Sigmoid colon (tissue), 6 donors: ENCODE measurements at regions not wholly inside any gene's neighbourhood (a gene's known extent, or its start where the extent isn't known, plus 50 kb on each side); places are given as distances from the start of the nearest gene placed in this dataset.

ENCODE experiments used
- DNase-seq: peaks from one replicate; pipeline ENCODE4 v3.0.0-alpha.2; 2019
- H3K27ac ChIP-seq, 4 donors: fragments of 200-600 bp; sonication (generic); one replicate each; pipeline ENCODE4 v1.5.1; 2016 to 2019; ENCODE audit warnings: mild to moderate bottlenecking in 1 of 4
- H3K27me3 ChIP-seq, 3 donors: fragments of 200-600 bp; sonication (generic); one replicate each; pipeline ENCODE4 v1.5.1; 2019; ENCODE audit warnings: mild to moderate bottlenecking in 1 of 3
- H3K36me3 ChIP-seq, 4 donors: fragments of 200-600 bp; sonication (generic); one replicate each; pipeline ENCODE4 v1.5.1; 2016 to 2019
- H3K4me1 ChIP-seq, 4 donors: fragments of 200-600 bp; sonication (generic); one replicate each; pipeline ENCODE4 v1.5.1; 2017 to 2019
- H3K4me3 ChIP-seq, 4 donors: fragments of 200-600 bp; sonication (generic); one replicate each; pipeline ENCODE4 v1.5.1; 2017 to 2019; ENCODE audit warnings: mild to moderate bottlenecking in 2 of 4, moderate library complexity in 1 of 4
- H3K9me3 ChIP-seq, 4 donors: fragments of 200-600 bp in 3 of 4; sonication (generic) in 3 of 4; one replicate each; pipeline versions ENCODE4 v1.5.1 to v1.6.1; 2013 to 2019
- CTCF ChIP-seq, 4 experiments: fragments of 450-650 bp in 3 of 4; fragments of 200-600 bp in 1 of 4; IDR thresholded peaks; one replicate each; pipeline ENCODE4 v1.5.1; 2016 to 2019; ENCODE audit warnings: antibody characterized with exemption in 4 of 4, mild to moderate bottlenecking in 3 of 4, moderate library complexity in 2 of 4
- EP300 ChIP-seq, 4 donors: sonication (generic); formaldehyde crosslinking; IDR thresholded peaks; one replicate each; pipeline ENCODE4 v1.6.1; 2017; ENCODE audit warnings: antibody characterized with exemption in 4 of 4
- POLR2A ChIP-seq, 2 donors: fragments of 450-650 bp; IDR thresholded peaks; one replicate each; pipeline ENCODE4 v1.6.1; 2016; ENCODE audit warnings: antibody characterized with exemption in 2 of 2, mild to moderate bottlenecking in 2 of 2, moderate library complexity in 2 of 2
- POLR2AphosphoS5 ChIP-seq, 4 donors: sonication (generic); formaldehyde crosslinking; IDR thresholded peaks; one replicate each; pipeline ENCODE4 v1.6.1; 2017; ENCODE audit warnings: antibody characterized with exemption in 4 of 4
- WGBS, 2 donors: extraction: QIAGEN DNeasy Blood & Tissue Kit; methylation state at CpG; one replicate each; pipeline ENCODE4 v1.1.7; 2013; 5-methylcytosine and 5-hydroxymethylcytosine counted together
- intact Hi-C: fragments of 100-400 bp; cut with DNase I; formaldehyde crosslinking; loops from one replicate; pipeline ENCODE4 v1.15.1; 2023
- donor health status: healthy with polysubstance abuse.
- donor health status: healthy.

- 82 to 86% methylated on average over 1 of the region's 1 CpG for WGBS, 2 donors
- TF ChIP-seq EP300 (IDR thresholded peaks at IDR 0.05) (no peak), POLR2A (IDR thresholded peaks at IDR 0.05) (no peak), POLR2AphosphoS5 (IDR thresholded peaks at IDR 0.05) (no peak), CTCF (IDR thresholded peaks at IDR 0.05) (no peak)
These were observed 426.7 kb downstream of the MIAT start for GRCh38 chr22:27084130-27084529.

GRCh38 chr22:27086080-27087044, 429.0 kb downstream of the MIAT start:
- H3K4me3 ChIP-seq, result no peak overlapping the region
- H3K27ac ChIP-seq, result no peak overlapping the region
- DNase-seq, result no peak
- 30 to 35% methylated on average over 18 of the region's 18 CpGs for WGBS, 2 donors
- no peaks in the 10 kb centered on the region for H3K36me3 ChIP-seq
- H3K27me3 ChIP-seq, result no peaks in the 10 kb centered on the region
- intact Hi-C loops, result no loop called here
- H3K9me3 ChIP-seq, result no peaks in the 10 kb centered on the region
- TF ChIP-seq POLR2A (IDR thresholded peaks at IDR 0.05) (no peak), EP300 (IDR thresholded peaks at IDR 0.05) (no peak), POLR2AphosphoS5 (IDR thresholded peaks at IDR 0.05) (no peak), CTCF (IDR thresholded peaks at IDR 0.05) (no peak)
- peaks cover 0 to 5% (median 2%) of the 10 kb centered on the region in 4 donors for H3K4me1 ChIP-seq

More at GRCh38 chr22:27084130-27084529, 426.7 kb downstream of the MIAT start:
- no peak for DNase-seq
- intact Hi-C loops, result no loop called here
- Histone ChIP-seq H3K4me1 (peaks cover 0 to 5% (median 2%) of the 10 kb centered on the region in 4 donors), H3K36me3 (no peaks in the 10 kb centered on the region), H3K27ac (no peak overlapping the region), H3K9me3 (no peaks in the 10 kb centered on the region), H3K27me3 (peaks cover 0 to under 1% (median 0%) of the 10 kb centered on the region in 3 donors), H3K4me3 (no peak overlapping the region)

GRCh38 chr22:27087051-27087450, 429.7 kb downstream of the MIAT start:
- no peak for TF ChIP-seq POLR2AphosphoS5 (IDR thresholded peaks at IDR 0.05)
- TF ChIP-seq CTCF (IDR thresholded peaks at IDR 0.05), result no peak
- no peak for DNase-seq
- Histone ChIP-seq H3K4me1 (peaks cover 0 to 5% (median 2%) of the 10 kb centered on the region in 4 donors), H3K9me3 (no peaks in the 10 kb centered on the region), H3K27ac (no peak overlapping the region), H3K27me3 (no peaks in the 10 kb centered on the region), H3K4me3 (no peak overlapping the region), H3K36me3 (no peaks in the 10 kb centered on the region)
- intact Hi-C loops, result no loop called here
- 66 to 81% methylated on average over 4 of the region's 4 CpGs for WGBS, 2 donors

GRCh38 chr22:27088026-27088425, 430.6 kb downstream of the MIAT start:
- H3K4me1 ChIP-seq, result peaks cover 0 to 5% (median 2%) of the 10 kb centered on the region in 4 donors
- no peak for TF ChIP-seq EP300 (IDR thresholded peaks at IDR 0.05)
- H3K27me3 ChIP-seq, result no peaks in the 10 kb centered on the region
- no peak overlapping the region for H3K27ac ChIP-seq
- WGBS, 2 donors, result 0 to 49% methylated on average over 1 of the region's 1 CpG
- H3K4me3 ChIP-seq, result no peak overlapping the region
- intact Hi-C loops, result no loop called here
- no peak for DNase-seq
- H3K9me3 ChIP-seq, result no peaks in the 10 kb centered on the region
- no peaks in the 10 kb centered on the region for H3K36me3 ChIP-seq

DNA sequence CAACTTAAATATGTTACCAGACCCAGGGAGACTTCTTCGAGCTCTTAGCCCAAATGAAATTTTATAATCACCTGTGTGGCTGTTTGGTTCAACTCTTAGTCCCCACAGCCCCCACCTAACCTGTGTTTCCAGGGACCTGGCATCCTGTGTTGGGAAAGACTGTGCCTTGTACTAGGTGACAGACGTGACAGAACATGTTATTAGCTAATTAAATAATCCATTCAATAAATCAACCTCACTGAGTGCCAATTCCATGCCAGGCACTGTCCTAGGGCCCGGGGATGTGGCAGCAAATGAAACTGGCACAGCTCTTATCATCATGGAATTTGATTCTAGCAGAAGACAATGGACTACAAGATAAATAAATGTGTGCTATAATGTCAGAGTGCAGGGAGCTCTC, 431.9 kb downstream of the MIAT start:
- WGBS, 2 donors, result 33 to 55% methylated on average over 3 of the region's 3 CpGs
- intact Hi-C loops, result no loop called here

More for the DNA sequence above, 431.9 kb downstream of the MIAT start:
- Histone ChIP-seq H3K4me1 (peaks cover 0 to 5% (median 2%) of the 10 kb centered on the region in 4 donors), H3K4me3 (no peak overlapping the region), H3K36me3 (no peaks in the 10 kb centered on the region), H3K27ac (no peak overlapping the region), H3K9me3 (no peaks in the 10 kb centered on the region), H3K27me3 (no peaks in the 10 kb centered on the region)
- no peak for TF ChIP-seq CTCF (IDR thresholded peaks at IDR 0.05)
- no peak for TF ChIP-seq POLR2AphosphoS5 (IDR thresholded peaks at IDR 0.05)
- no peak for TF ChIP-seq EP300 (IDR thresholded peaks at IDR 0.05)
- TF ChIP-seq POLR2A (IDR thresholded peaks at IDR 0.05), result no peak
- no peak for DNase-seq
